HG02610 (cell line): ENCODE measurements at regions not wholly inside any gene's neighbourhood (a gene's known extent, or its start where the extent isn't known, plus 50 kb on each side); places are given as distances from the start of the nearest gene placed in this dataset.
"Not testable (repeated sequence)": the region's sequence is repeated elsewhere in the genome, so short reads cannot be mapped to it uniquely, and the experiment has no call there.

Experiments
- ATAC-seq: cut with Tn5 transposase; IDR thresholded peaks from one replicate; pipeline ENCODE4 v1.9.1; 2021; ENCODE audit warnings: mild to moderate bottlenecking, moderate library complexity; ENCODE audit not compliant: unreplicated experiment

GRCh38 chr11:93902921-93903320 is 52.5 kb upstream of the VSTM5 start:
- no peak for ATAC-seq

- ATAC-seq, result no peak
These were observed 53.6 kb upstream of the VSTM5 start for GRCh38 chr11:93903989-93904388.

GRCh38 chr11:93904716-93905115 is 54.3 kb upstream of the VSTM5 start:
- no peak for ATAC-seq

GRCh38 chr11:93905384-93905783 is 55.0 kb upstream of the VSTM5 start:
- no peak for ATAC-seq

- ATAC-seq, result no peak
These were observed 56.1 kb upstream of the VSTM5 start for GRCh38 chr11:93906486-93906885.

- no peak for ATAC-seq
These were observed 57.5 kb upstream of the VSTM5 start for GRCh38 chr11:93907901-93908300.

GRCh38 chr11:93908689-93909088 is 58.3 kb upstream of the VSTM5 start:
- ATAC-seq, result no peak

- ATAC-seq, result no peak
These were observed 67.3 kb upstream of the VSTM5 start for GRCh38 chr11:93917673-93918072.

- ATAC-seq, result peak; percentile 68
These were observed 71.5 kb upstream of the VSTM5 start for GRCh38 chr11:93921695-93922468.

GRCh38 chr11:93922830-93923229 is 72.4 kb upstream of the VSTM5 start:
- no peak for ATAC-seq

GRCh38 chr11:93926099-93926498 is 75.7 kb upstream of the VSTM5 start:
- not testable (repeated sequence) for ATAC-seq

- no peak for ATAC-seq
These were observed 79.0 kb upstream of the VSTM5 start for GRCh38 chr11:93929407-93929806.

- ATAC-seq, result no peak
These were observed 82.8 kb upstream of the VSTM5 start for GRCh38 chr11:93933230-93933629.

- ATAC-seq, result no peak
These were observed 85.3 kb upstream of the HEPHL1 start for GRCh38 chr11:93935826-93936225.

GRCh38 chr11:93936460-93936859 is 84.7 kb upstream of the HEPHL1 start:
- no peak for ATAC-seq

- no peak for ATAC-seq
These were observed 81.9 kb upstream of the HEPHL1 start for GRCh38 chr11:93939084-93939760.

GRCh38 chr11:93940395-93940794 is 80.8 kb upstream of the HEPHL1 start:
- no peak for ATAC-seq

GRCh38 chr11:93942176-93942575 is 79.0 kb upstream of the HEPHL1 start:
- no peak for ATAC-seq

- ATAC-seq, result no peak
These were observed 75.6 kb upstream of the HEPHL1 start for GRCh38 chr11:93945596-93945995.

GRCh38 chr11:93952082-93952780 is 68.9 kb upstream of the HEPHL1 start:
- no peak for ATAC-seq

GRCh38 chr11:93957397-93957952 is 63.7 kb upstream of the HEPHL1 start:
- no peak for ATAC-seq

- no peak for ATAC-seq
These were observed 62.2 kb upstream of the HEPHL1 start for GRCh38 chr11:93958991-93959390.
